Psoas muscle (tissue), 7 donors: ENCODE measurements at regions not wholly inside any gene's neighbourhood (a gene's known extent, or its start where the extent isn't known, plus 50 kb on each side); places are given as distances from the start of the nearest gene placed in this dataset.

Experiments
- ATAC-seq, 4 donors: fragments of 200-7000 bp; cut with Tn5 transposase; one replicate each; pipeline ENCODE4 v1.9.1; 2020; ENCODE audit warnings: moderate library complexity in 3 of 4, mild to moderate bottlenecking in 2 of 4
- DNase-seq, 2 donors: peaks; one replicate each; pipeline ENCODE4 v3.0.0-alpha.2; 2020
- H3K27ac ChIP-seq: fragments of 200-600 bp; one replicate; pipeline ENCODE4 v1.8.0; 2022
- H3K27me3 ChIP-seq, 3 donors: fragments of 200-600 bp in 1 of 3; one replicate each; pipeline versions ENCODE4 v1.6.1 to v1.8.0; 2013 to 2022; ENCODE audit warnings: low read length in 2 of 3, mild to moderate bottlenecking in 2 of 3, moderate library complexity in 1 of 3; ENCODE audit not compliant: insufficient read depth in 3 of 3
- H3K36me3 ChIP-seq, 2 donors: fragments of 200-600 bp in 1 of 2; one replicate each; pipeline versions ENCODE4 v1.6.1 to v1.8.0; 2013 to 2022; ENCODE audit warnings: low read depth in 1 of 2, mild to moderate bottlenecking in 1 of 2, moderate library complexity in 1 of 2; ENCODE audit not compliant: insufficient read depth in 1 of 2
- H3K4me1 ChIP-seq: fragments of 200-600 bp; one replicate; pipeline ENCODE4 v1.8.0; 2022
- H3K4me3 ChIP-seq: fragments of 200-600 bp; one replicate; pipeline ENCODE4 v1.8.0; 2022; ENCODE audit warnings: mild to moderate bottlenecking
- H3K9me3 ChIP-seq: fragments of 200-600 bp; one replicate; pipeline ENCODE4 v1.8.0; 2022
- WGBS, 3 donors: extraction: QIAGEN DNeasy Blood & Tissue Kit; methylation state at CpG; one replicate each; pipeline versions ENCODE4 v1.1.6 to v1.1.7; 2013; 5-methylcytosine and 5-hydroxymethylcytosine counted together
- intact Hi-C, 2 donors: fragments of 100-400 bp; cut with DNase I; formaldehyde crosslinking; loops; one replicate each; pipeline versions ENCODE4 v1.11.0 to v1.14.2; 2022
- TF ChIP-seq, protein P1 (sequence below): fragments of 200-600 bp; IDR thresholded peaks from one replicate; pipeline ENCODE4 v1.8.0; 2022; ENCODE audit warnings: antibody characterized with exemption
- donor health status: healthy with polysubstance abuse.
- donor health status: DM: no; HTN: no; CAD: no; lungs with moderate emphysema.
- donor health status: Bipolar disorder and iron deficiency.
- donor health status: healthy.
- donor health status: DM: yes; HTN: yes; CAD: no.
- donor health status: DM: no; HTN: no; CAD: no.
- donor health status: DM: yes; HTN: yes; CAD: no.

DNA sequence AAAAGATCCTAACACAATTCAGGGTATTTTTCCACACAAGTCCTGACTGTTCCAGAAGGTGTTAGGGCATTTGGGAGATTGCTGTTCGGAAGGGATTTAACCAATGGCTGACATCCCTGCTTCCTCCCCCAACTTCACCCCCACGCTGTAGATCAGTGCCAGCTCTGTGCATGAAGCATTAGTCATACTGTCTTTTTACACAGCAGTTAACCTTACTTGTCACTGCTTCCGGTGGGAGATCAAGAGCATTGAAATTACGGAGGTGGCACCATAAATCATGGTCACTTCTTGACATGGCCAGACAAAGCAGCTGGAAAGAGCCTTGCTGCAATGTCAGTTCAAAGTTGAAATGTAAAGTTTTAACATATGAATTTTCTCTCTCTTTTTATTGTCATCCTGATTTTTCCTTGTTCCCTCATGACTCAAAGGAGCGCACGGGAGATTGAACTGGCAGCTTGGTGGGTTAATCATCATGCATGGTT, 70.2 kb downstream of the HRH4 start:
- DNase-seq, result no peak
- peak in 1 of 4 donors; percentile 32 for ATAC-seq
- H3K36me3 ChIP-seq, result no peaks in the 10 kb centered on the region
- peaks cover 0 to 7% (median 0%) of the 10 kb centered on the region in 3 donors for H3K27me3 ChIP-seq
- intact Hi-C loops, result no loop called here
- no peak overlapping the region for H3K4me3 ChIP-seq
- H3K27ac ChIP-seq, result no peak overlapping the region
- H3K9me3 ChIP-seq, result no peaks in the 10 kb centered on the region
- 11 to 15% (median 13%) methylated on average over 6 of the region's 6 CpGs for WGBS, 3 donors
- TF ChIP-seq, protein P1, sequence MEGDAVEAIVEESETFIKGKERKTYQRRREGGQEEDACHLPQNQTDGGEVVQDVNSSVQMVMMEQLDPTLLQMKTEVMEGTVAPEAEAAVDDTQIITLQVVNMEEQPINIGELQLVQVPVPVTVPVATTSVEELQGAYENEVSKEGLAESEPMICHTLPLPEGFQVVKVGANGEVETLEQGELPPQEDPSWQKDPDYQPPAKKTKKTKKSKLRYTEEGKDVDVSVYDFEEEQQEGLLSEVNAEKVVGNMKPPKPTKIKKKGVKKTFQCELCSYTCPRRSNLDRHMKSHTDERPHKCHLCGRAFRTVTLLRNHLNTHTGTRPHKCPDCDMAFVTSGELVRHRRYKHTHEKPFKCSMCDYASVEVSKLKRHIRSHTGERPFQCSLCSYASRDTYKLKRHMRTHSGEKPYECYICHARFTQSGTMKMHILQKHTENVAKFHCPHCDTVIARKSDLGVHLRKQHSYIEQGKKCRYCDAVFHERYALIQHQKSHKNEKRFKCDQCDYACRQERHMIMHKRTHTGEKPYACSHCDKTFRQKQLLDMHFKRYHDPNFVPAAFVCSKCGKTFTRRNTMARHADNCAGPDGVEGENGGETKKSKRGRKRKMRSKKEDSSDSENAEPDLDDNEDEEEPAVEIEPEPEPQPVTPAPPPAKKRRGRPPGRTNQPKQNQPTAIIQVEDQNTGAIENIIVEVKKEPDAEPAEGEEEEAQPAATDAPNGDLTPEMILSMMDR, result no peak
- H3K4me1 ChIP-seq, result no peaks in the 10 kb centered on the region

DNA sequence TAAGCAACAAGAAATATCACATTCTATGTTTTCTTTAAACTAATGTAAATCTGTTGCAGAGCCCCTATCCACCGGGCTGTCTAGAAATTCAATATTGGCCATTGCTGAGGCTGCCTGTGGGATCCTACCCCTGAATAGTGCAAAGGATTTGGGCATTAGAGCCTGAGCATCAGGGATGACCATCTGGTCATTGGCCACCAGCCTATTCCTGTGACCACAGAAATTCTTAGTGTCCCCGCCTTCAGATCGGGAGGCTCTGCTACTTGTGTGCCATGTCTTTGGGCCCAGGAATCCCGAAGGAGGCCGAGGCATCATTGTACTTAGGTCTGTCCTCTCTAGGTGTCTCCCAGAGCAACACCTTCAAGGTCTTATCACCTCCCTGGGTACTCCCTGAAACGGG, 73.8 kb downstream of the HRH4 start:
- Histone ChIP-seq H3K27me3 (peaks cover 0 to 7% (median 0%) of the 10 kb centered on the region in 3 donors), H3K4me3 (no peak overlapping the region)

DNA sequence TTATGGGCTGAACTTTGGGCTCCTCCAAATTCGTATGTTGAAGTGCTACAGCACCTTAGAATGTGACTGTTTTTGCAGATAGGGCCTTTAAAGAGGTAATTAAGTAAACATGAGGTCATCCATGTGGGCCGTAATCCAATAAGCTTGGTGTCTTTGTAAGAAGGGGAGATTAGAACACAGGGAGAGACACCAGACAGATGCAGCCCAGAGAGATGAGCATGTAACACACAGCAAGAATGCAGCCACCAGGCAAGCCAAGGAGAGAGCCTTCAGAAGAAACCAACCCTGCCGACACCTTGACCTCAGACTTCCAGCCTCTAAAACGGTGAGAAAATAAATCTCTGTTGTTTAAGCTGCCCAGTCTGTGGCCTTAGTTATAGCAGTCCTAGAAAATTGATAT, 74.3 kb downstream of the HRH4 start:
- no peaks in the 10 kb centered on the region for H3K9me3 ChIP-seq
- TF ChIP-seq, protein P1, result no peak
- no peak overlapping the region for H3K27ac ChIP-seq
- H3K4me3 ChIP-seq, result no peak overlapping the region
- H3K4me1 ChIP-seq, result no peaks in the 10 kb centered on the region
- H3K36me3 ChIP-seq, result no peaks in the 10 kb centered on the region
- ATAC-seq (no peak), DNase-seq (no peak)
- intact Hi-C loops, result no loop called here
- H3K27me3 ChIP-seq, result peaks cover 0 to 7% (median 0%) of the 10 kb centered on the region in 3 donors
- WGBS, 3 donors, result 64 to 75% (median 73%) methylated on average over 4 of the region's 4 CpGs

More for the DNA sequence above, 73.8 kb downstream of the HRH4 start:
- WGBS, 3 donors, result 71 to 79% (median 71%) methylated on average over 6 of the region's 6 CpGs
- no peaks in the 10 kb centered on the region for H3K36me3 ChIP-seq
- H3K4me1 ChIP-seq, result no peaks in the 10 kb centered on the region
- DNase-seq, result no peak
- intact Hi-C loops, result no loop called here
- TF ChIP-seq, protein P1, result no peak
- ATAC-seq, result no peak
- no peak overlapping the region for H3K27ac ChIP-seq
- H3K9me3 ChIP-seq, result no peaks in the 10 kb centered on the region

DNA sequence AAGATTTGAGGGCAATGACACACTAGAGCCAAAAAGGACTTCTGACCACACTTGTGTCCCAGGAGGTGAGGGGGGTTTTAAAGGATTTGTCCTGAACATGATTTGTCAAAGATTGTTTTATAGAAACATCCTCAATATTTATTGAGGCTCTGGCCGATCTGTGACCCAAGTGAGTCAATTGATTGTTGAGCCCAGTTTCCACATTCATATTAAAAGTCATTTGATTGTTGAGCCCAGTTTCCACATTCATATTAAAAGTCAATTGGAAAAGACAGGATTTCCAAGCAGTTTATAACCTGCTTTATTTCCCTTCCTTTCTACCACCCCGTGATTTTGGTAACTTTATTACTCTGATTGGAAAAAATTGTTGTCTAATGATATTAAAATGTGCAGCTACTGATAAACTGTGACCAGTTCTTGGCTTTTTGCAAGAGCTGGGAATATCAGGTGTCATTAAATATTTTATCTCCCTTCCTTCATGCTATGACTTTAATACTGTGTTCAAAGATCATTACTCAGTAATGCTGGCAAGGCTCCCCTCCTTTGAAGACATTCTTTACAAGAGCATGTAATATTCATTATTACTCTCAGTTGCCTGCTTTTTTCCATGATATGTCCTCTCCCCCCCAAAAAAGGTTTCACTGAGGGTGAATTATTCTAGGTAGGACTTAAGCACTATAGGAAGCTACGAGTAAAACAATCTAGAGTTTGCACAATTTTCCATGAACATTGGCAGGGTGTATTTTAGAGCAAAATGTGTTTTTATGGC, 75.3 kb downstream of the HRH4 start:
- DNase-seq (no peak), ATAC-seq (no peak)
- Histone ChIP-seq H3K9me3 (no peaks in the 10 kb centered on the region), H3K4me1 (no peaks in the 10 kb centered on the region), H3K27ac (no peak overlapping the region), H3K36me3 (no peaks in the 10 kb centered on the region), H3K4me3 (no peak overlapping the region), H3K27me3 (peaks cover 0 to 7% (median 0%) of the 10 kb centered on the region in 3 donors)
- intact Hi-C loops, result no loop called here
- 55 to 66% (median 63%) methylated on average over 3 of the region's 3 CpGs for WGBS, 3 donors
- TF ChIP-seq, protein P1, result no peak
